ENCODE measurements at regions not wholly inside any gene's neighbourhood (a gene's known extent, or its start where the extent isn't known, plus 50 kb on each side); places are given as distances from the start of the nearest gene placed in this dataset.

GRCh38 chr7:26487780-26488515 is 196.3 kb downstream of the SNX10 start:
- Mint-ChIP-seq H3K27me3 (peaks cover 9% of the 10 kb centered on the region), H3K4me3 (no peak overlapping the region), H3K4me1 (no peaks in the 10 kb centered on the region), H3K27ac (no peak overlapping the region), H3K36me3 (no peaks in the 10 kb centered on the region), H3K9me3 (no peaks in the 10 kb centered on the region)
- no peak for DNase-seq (ENCODE audit: low spot score in 2 of 2)
- no peak for ATAC-seq (ENCODE audit: low read depth)

- Mint-ChIP-seq H3K27ac (no peak overlapping the region), H3K36me3 (no peaks in the 10 kb centered on the region), H3K27me3 (peaks cover 11% of the 10 kb centered on the region), H3K9me3 (no peaks in the 10 kb centered on the region), H3K4me1 (no peaks in the 10 kb centered on the region), H3K4me3 (no peak overlapping the region)
- no peak for DNase-seq (ENCODE audit: low spot score in 2 of 2)
- ATAC-seq (ENCODE audit: low read depth): no peak
These were observed 197.7 kb downstream of the SNX10 start for GRCh38 chr7:26489391-26489790.

GRCh38 chr7:26489906-26490639 is 198.4 kb downstream of the SNX10 start:
- H3K36me3 Mint-ChIP-seq: no peaks in the 10 kb centered on the region

GRCh38 chr7:26490640-26491624 is 199.3 kb downstream of the SNX10 start:
- no peak overlapping the region for H3K27ac Mint-ChIP-seq
- no peaks in the 10 kb centered on the region for H3K4me1 Mint-ChIP-seq
- peaks cover 7% of the 10 kb centered on the region for H3K27me3 Mint-ChIP-seq
- H3K4me3 Mint-ChIP-seq: no peak overlapping the region
- H3K36me3 Mint-ChIP-seq: no peaks in the 10 kb centered on the region
- DNase-seq (ENCODE audit: low spot score in 2 of 2) (no peak), ATAC-seq (ENCODE audit: low read depth) (no peak)
- no peaks in the 10 kb centered on the region for H3K9me3 Mint-ChIP-seq

More at GRCh38 chr7:26489906-26490639, 198.4 kb downstream of the SNX10 start:
- Mint-ChIP-seq H3K4me1 (no peaks in the 10 kb centered on the region), H3K27me3 (peaks cover 8% of the 10 kb centered on the region), H3K9me3 (no peaks in the 10 kb centered on the region), H3K4me3 (no peak overlapping the region), H3K27ac (no peak overlapping the region)
- ATAC-seq (ENCODE audit: low read depth): no peak
- DNase-seq (ENCODE audit: low spot score in 2 of 2): no peak

- Mint-ChIP-seq H3K9me3 (no peaks in the 10 kb centered on the region), H3K4me1 (no peaks in the 10 kb centered on the region), H3K27me3 (peaks cover 7% of the 10 kb centered on the region), H3K4me3 (no peak overlapping the region), H3K36me3 (no peaks in the 10 kb centered on the region), H3K27ac (no peak overlapping the region)
- DNase-seq (ENCODE audit: low spot score in 2 of 2) (no peak), ATAC-seq (ENCODE audit: low read depth) (no peak)
These were observed 201.2 kb downstream of the SNX10 start for GRCh38 chr7:26492816-26493215.

- DNase-seq (ENCODE audit: low spot score in 2 of 2) (no peak), ATAC-seq (ENCODE audit: low read depth) (no peak)
- Mint-ChIP-seq H3K36me3 (no peaks in the 10 kb centered on the region), H3K27me3 (peaks cover 5% of the 10 kb centered on the region), H3K4me1 (no peaks in the 10 kb centered on the region), H3K9me3 (no peaks in the 10 kb centered on the region), H3K27ac (no peak overlapping the region), H3K4me3 (no peak overlapping the region)
These were observed 202.2 kb downstream of the SNX10 start for GRCh38 chr7:26493737-26494428.

- no peak overlapping the region for H3K27ac Mint-ChIP-seq
These were observed 203.9 kb downstream of the SNX10 start for GRCh38 chr7:26495569-26495968.

GRCh38 chr7:26497801-26498596 is 206.3 kb downstream of the SNX10 start:
- DNase-seq (ENCODE audit: low spot score in 2 of 2) (no peak), ATAC-seq (ENCODE audit: low read depth) (no peak)
- H3K4me1 Mint-ChIP-seq: no peaks in the 10 kb centered on the region
- H3K27ac Mint-ChIP-seq: no peak overlapping the region
- H3K27me3 Mint-ChIP-seq: peaks cover 3% of the 10 kb centered on the region
- no peaks in the 10 kb centered on the region for H3K9me3 Mint-ChIP-seq
- H3K4me3 Mint-ChIP-seq: no peak overlapping the region
- H3K36me3 Mint-ChIP-seq: no peaks in the 10 kb centered on the region

More at GRCh38 chr7:26495569-26495968, 203.9 kb downstream of the SNX10 start:
- Mint-ChIP-seq H3K9me3 (no peaks in the 10 kb centered on the region), H3K4me1 (no peaks in the 10 kb centered on the region), H3K27me3 (peaks cover 2% of the 10 kb centered on the region), H3K36me3 (no peaks in the 10 kb centered on the region), H3K4me3 (no peak overlapping the region)
- no peak for ATAC-seq (ENCODE audit: low read depth)
- no peak for DNase-seq (ENCODE audit: low spot score in 2 of 2)

- Mint-ChIP-seq H3K27me3 (peaks cover 8% of the 10 kb centered on the region), H3K4me1 (no peaks in the 10 kb centered on the region), H3K9me3 (no peaks in the 10 kb centered on the region), H3K36me3 (no peaks in the 10 kb centered on the region), H3K4me3 (no peak overlapping the region), H3K27ac (no peak overlapping the region)
- ATAC-seq (ENCODE audit: low read depth) (no peak), DNase-seq (ENCODE audit: low spot score in 2 of 2) (no peak)
These were observed 207.7 kb downstream of the SNX10 start for GRCh38 chr7:26499315-26499897.

GRCh38 chr7:26500749-26501352 is 209.2 kb downstream of the SNX10 start:
- DNase-seq (ENCODE audit: low spot score in 2 of 2) (peak in 1 of 2 donors; percentile 44), ATAC-seq (ENCODE audit: low read depth) (peak; percentile 94)
- no peaks in the 10 kb centered on the region for H3K36me3 Mint-ChIP-seq
- no peaks in the 10 kb centered on the region for H3K9me3 Mint-ChIP-seq
- no peak overlapping the region for H3K4me3 Mint-ChIP-seq
- peaks cover 8% of the 10 kb centered on the region for H3K27me3 Mint-ChIP-seq
- H3K4me1 Mint-ChIP-seq: no peaks in the 10 kb centered on the region
- H3K27ac Mint-ChIP-seq: no peak overlapping the region

- no peaks in the 10 kb centered on the region for H3K9me3 Mint-ChIP-seq
- H3K27ac Mint-ChIP-seq: no peak overlapping the region
- H3K36me3 Mint-ChIP-seq: no peaks in the 10 kb centered on the region
- H3K4me1 Mint-ChIP-seq: no peaks in the 10 kb centered on the region
- no peak overlapping the region for H3K4me3 Mint-ChIP-seq
- no peak for DNase-seq (ENCODE audit: low spot score in 2 of 2)
- peaks cover 13% of the 10 kb centered on the region for H3K27me3 Mint-ChIP-seq
- ATAC-seq (ENCODE audit: low read depth): no peak
These were observed 212.9 kb downstream of the SNX10 start for GRCh38 chr7:26504411-26505120.

- no peaks in the 10 kb centered on the region for H3K9me3 Mint-ChIP-seq
- no peaks in the 10 kb centered on the region for H3K4me1 Mint-ChIP-seq
- no peak overlapping the region for H3K4me3 Mint-ChIP-seq
- peaks cover 17% of the 10 kb centered on the region for H3K27me3 Mint-ChIP-seq
- DNase-seq (ENCODE audit: low spot score in 2 of 2) (no peak), ATAC-seq (ENCODE audit: low read depth) (no peak)
- H3K36me3 Mint-ChIP-seq: no peaks in the 10 kb centered on the region
- H3K27ac Mint-ChIP-seq: no peak overlapping the region
These were observed 214.5 kb downstream of the SNX10 start for GRCh38 chr7:26506196-26506595.

Measured in memory B cell (primary cell).